ENCODE measurements at regions not wholly inside any gene's neighbourhood (a gene's known extent, or its start where the extent isn't known, plus 50 kb on each side); places are given as distances from the start of the nearest gene placed in this dataset.

- H3K4me3 ChIP-seq (ENCODE audit: low read length in 2 of 2): no peak overlapping the region
- no peak for DNase-seq
- Mint-ChIP-seq H3K36me3 (no peaks in the 10 kb centered on the region), H3K4me3 (no peak overlapping the region), H3K4me1 (no peaks in the 10 kb centered on the region), H3K27ac (no peak overlapping the region), H3K9me3 (peaks cover 4 to 33% (median 12%) of the 10 kb centered on the region in 8 donors), H3K27me3 (peaks cover 6 to 15% of the 10 kb centered on the region in 2 donors)
- H3K27ac ChIP-seq (ENCODE audit: low read depth, low read length): no peak overlapping the region
- no peaks in the 10 kb centered on the region for H3K27me3 ChIP-seq (ENCODE audit: insufficient read depth, low read length)
- ChIA-PET CTCF (ENCODE audit: partially characterized antibody) (interaction anchor here (0.9 kb wide), 1 partner anchor 12 kb away, joined by 3 read pairs; no protein-coding TSS in a partner anchor), POLR2A (ENCODE audit: partially characterized antibody) (no interaction called here)
- no peaks in the 10 kb centered on the region for H3K9me3 ChIP-seq (ENCODE audit: control insufficient read depth in 1 of 2, low read length in 2 of 2)
- intact Hi-C loops (cut with micrococcal nuclease): no loop called here
- H3K36me3 ChIP-seq (ENCODE audit: insufficient read depth, low read length): no peaks in the 10 kb centered on the region
- H3K4me1 ChIP-seq (ENCODE audit: insufficient read depth, low read length): no peaks in the 10 kb centered on the region
Measured at GRCh38 chr19:30774252-30774766, 402.1 kb downstream of the ZNF536 start.

GRCh38 chr19:30762651-30763050 is 390.5 kb downstream of the ZNF536 start:
- DNase-seq: no peak
- Mint-ChIP-seq H3K36me3 (no peaks in the 10 kb centered on the region), H3K27me3 (peaks cover 1 to 5% of the 10 kb centered on the region in 2 donors), H3K4me1 (no peaks in the 10 kb centered on the region), H3K4me3 (no peak overlapping the region), H3K27ac (no peak overlapping the region), H3K9me3 (peaks cover 0 to 13% (median 2%) of the 10 kb centered on the region in 8 donors)
- Histone ChIP-seq H3K36me3 (ENCODE audit: insufficient read depth, low read length) (no peaks in the 10 kb centered on the region), H3K27ac (ENCODE audit: low read depth, low read length) (no peak overlapping the region), H3K4me1 (ENCODE audit: insufficient read depth, low read length) (no peaks in the 10 kb centered on the region), H3K4me3 (ENCODE audit: low read length in 2 of 2) (no peak overlapping the region), H3K9me3 (ENCODE audit: control insufficient read depth in 1 of 2, low read length in 2 of 2) (no peaks in the 10 kb centered on the region), H3K27me3 (ENCODE audit: insufficient read depth, low read length) (no peaks in the 10 kb centered on the region)
- ChIA-PET POLR2A (ENCODE audit: partially characterized antibody) (no interaction called here), CTCF (ENCODE audit: partially characterized antibody) (no interaction called here)
- intact Hi-C loops (cut with micrococcal nuclease): no loop called here

- Mint-ChIP-seq H3K27ac (no peak overlapping the region), H3K27me3 (peaks cover 2 to 3% of the 10 kb centered on the region in 2 donors), H3K4me1 (no peaks in the 10 kb centered on the region), H3K9me3 (peaks cover 0 to 10% (median 0%) of the 10 kb centered on the region in 8 donors), H3K36me3 (no peaks in the 10 kb centered on the region), H3K4me3 (no peak overlapping the region)
- H3K9me3 ChIP-seq (ENCODE audit: control insufficient read depth in 1 of 2, low read length in 2 of 2): no peaks in the 10 kb centered on the region
- no peak overlapping the region for H3K4me3 ChIP-seq (ENCODE audit: low read length in 2 of 2)
- intact Hi-C loops (cut with micrococcal nuclease): no loop called here
- no peak overlapping the region for H3K27ac ChIP-seq (ENCODE audit: low read depth, low read length)
- no peak for DNase-seq
- ChIA-PET CTCF (ENCODE audit: partially characterized antibody) (no interaction called here), POLR2A (ENCODE audit: partially characterized antibody) (no interaction called here)
- H3K36me3 ChIP-seq (ENCODE audit: insufficient read depth, low read length): no peaks in the 10 kb centered on the region
- H3K27me3 ChIP-seq (ENCODE audit: insufficient read depth, low read length): no peaks in the 10 kb centered on the region
- H3K4me1 ChIP-seq (ENCODE audit: insufficient read depth, low read length): no peaks in the 10 kb centered on the region
Measured at GRCh38 chr19:30760014-30760413, 387.8 kb downstream of the ZNF536 start.

GRCh38 chr19:30757837-30758617 is 385.8 kb downstream of the ZNF536 start:
- Histone ChIP-seq H3K9me3 (ENCODE audit: control insufficient read depth in 1 of 2, low read length in 2 of 2) (no peaks in the 10 kb centered on the region), H3K27me3 (ENCODE audit: insufficient read depth, low read length) (no peaks in the 10 kb centered on the region), H3K4me1 (ENCODE audit: insufficient read depth, low read length) (no peaks in the 10 kb centered on the region), H3K4me3 (ENCODE audit: low read length in 2 of 2) (no peak overlapping the region), H3K36me3 (ENCODE audit: insufficient read depth, low read length) (no peaks in the 10 kb centered on the region), H3K27ac (ENCODE audit: low read depth, low read length) (no peak overlapping the region)
- Mint-ChIP-seq H3K27ac (no peak overlapping the region), H3K4me1 (no peaks in the 10 kb centered on the region), H3K9me3 (peaks cover 0 to 3% (median 0%) of the 10 kb centered on the region in 8 donors), H3K36me3 (no peaks in the 10 kb centered on the region), H3K27me3 (peaks cover 3 to 5% of the 10 kb centered on the region in 2 donors), H3K4me3 (no peak overlapping the region)
- no peak for DNase-seq
- intact Hi-C loops (cut with micrococcal nuclease): no loop called here
- ChIA-PET CTCF (ENCODE audit: partially characterized antibody) (interaction anchor here (0.7 kb wide), 1 partner anchor 30 kb away, joined by 3 read pairs; no protein-coding TSS in a partner anchor), POLR2A (ENCODE audit: partially characterized antibody) (no interaction called here)

GRCh38 chr19:30757104-30757836 is 385.1 kb downstream of the ZNF536 start:
- Mint-ChIP-seq H3K27me3 (peaks cover 5% of the 10 kb centered on the region in 2 donors), H3K4me1 (no peaks in the 10 kb centered on the region), H3K9me3 (peaks cover 0 to 3% (median 0%) of the 10 kb centered on the region in 8 donors), H3K4me3 (no peak overlapping the region), H3K27ac (no peak overlapping the region), H3K36me3 (no peaks in the 10 kb centered on the region)
- ChIA-PET CTCF (ENCODE audit: partially characterized antibody) (interaction anchor here (0.7 kb wide), 1 partner anchor 31 kb away, joined by 3 read pairs; no protein-coding TSS in a partner anchor), POLR2A (ENCODE audit: partially characterized antibody) (no interaction called here)
- H3K4me1 ChIP-seq (ENCODE audit: insufficient read depth, low read length): no peaks in the 10 kb centered on the region
- no peaks in the 10 kb centered on the region for H3K36me3 ChIP-seq (ENCODE audit: insufficient read depth, low read length)
- no peak overlapping the region for H3K4me3 ChIP-seq (ENCODE audit: low read length in 2 of 2)
- no peaks in the 10 kb centered on the region for H3K9me3 ChIP-seq (ENCODE audit: control insufficient read depth in 1 of 2, low read length in 2 of 2)
- no peak overlapping the region for H3K27ac ChIP-seq (ENCODE audit: low read depth, low read length)
- H3K27me3 ChIP-seq (ENCODE audit: insufficient read depth, low read length): no peaks in the 10 kb centered on the region
- no peak for DNase-seq
- intact Hi-C loops (cut with micrococcal nuclease): no loop called here

- Mint-ChIP-seq H3K4me1 (no peaks in the 10 kb centered on the region), H3K9me3 (peaks cover 0 to 8% (median 2%) of the 10 kb centered on the region in 8 donors), H3K27ac (no peak overlapping the region), H3K27me3 (peaks cover 5 to 6% of the 10 kb centered on the region in 2 donors), H3K36me3 (no peaks in the 10 kb centered on the region), H3K4me3 (no peak overlapping the region)
- CTCF ChIA-PET (ENCODE audit: partially characterized antibody): no interaction called here
- intact Hi-C loops (cut with micrococcal nuclease): no loop called here
- Histone ChIP-seq H3K27me3 (ENCODE audit: insufficient read depth, low read length) (no peaks in the 10 kb centered on the region), H3K4me3 (ENCODE audit: low read length in 2 of 2) (no peak overlapping the region), H3K9me3 (ENCODE audit: control insufficient read depth in 1 of 2, low read length in 2 of 2) (no peaks in the 10 kb centered on the region), H3K36me3 (ENCODE audit: insufficient read depth, low read length) (no peaks in the 10 kb centered on the region), H3K4me1 (ENCODE audit: insufficient read depth, low read length) (no peaks in the 10 kb centered on the region), H3K27ac (ENCODE audit: low read depth, low read length) (no peak overlapping the region)
- DNase-seq: no peak
- POLR2A ChIA-PET (ENCODE audit: partially characterized antibody): no interaction called here
Measured at GRCh38 chr19:30755581-30755980, 383.4 kb downstream of the ZNF536 start.

- Histone ChIP-seq H3K4me3 (ENCODE audit: low read length in 2 of 2) (no peak overlapping the region), H3K27ac (ENCODE audit: low read depth, low read length) (no peak overlapping the region), H3K36me3 (ENCODE audit: insufficient read depth, low read length) (no peaks in the 10 kb centered on the region), H3K4me1 (ENCODE audit: insufficient read depth, low read length) (no peaks in the 10 kb centered on the region), H3K27me3 (ENCODE audit: insufficient read depth, low read length) (no peaks in the 10 kb centered on the region), H3K9me3 (ENCODE audit: control insufficient read depth in 1 of 2, low read length in 2 of 2) (peaks cover 0 to 6% of the 10 kb centered on the region in 2 donors)
- no peak for DNase-seq
- Mint-ChIP-seq H3K9me3 (peaks cover 3 to 17% (median 6%) of the 10 kb centered on the region in 8 donors), H3K27me3 (peaks cover 5 to 6% of the 10 kb centered on the region in 2 donors), H3K27ac (no peak overlapping the region), H3K36me3 (no peaks in the 10 kb centered on the region), H3K4me1 (no peaks in the 10 kb centered on the region), H3K4me3 (no peak overlapping the region)
- CTCF ChIA-PET (ENCODE audit: partially characterized antibody): interaction anchor here (0.7 to 1.3 kb wide), 2 partner anchors 430 to 1470 kb away, joined by 3 read pairs; no protein-coding TSS in a partner anchor
- POLR2A ChIA-PET (ENCODE audit: partially characterized antibody): no interaction called here
- intact Hi-C loops (cut with micrococcal nuclease): no loop called here
Measured at GRCh38 chr19:30754162-30754561, 382.0 kb downstream of the ZNF536 start.
